NT2/D1 (cell line): ENCODE measurements at regions not wholly inside any gene's neighbourhood (a gene's known extent, or its start where the extent isn't known, plus 50 kb on each side); places are given as distances from the start of the nearest gene placed in this dataset.

Experiments used
- DNase-seq: peaks from one replicate; pipeline ENCODE4 v3.0.0-alpha.2; 2011; ENCODE audit warnings: low read depth, low spot score
- H3K27me3 ChIP-seq: 2 replicates; pipeline ENCODE4 v1.6.0; 2011; ENCODE audit warnings: mild to moderate bottlenecking; ENCODE audit not compliant: insufficient read length, insufficient read depth
- H3K36me3 ChIP-seq: 2 replicates; pipeline ENCODE4 v1.6.1; 2011; ENCODE audit warnings: mild to moderate bottlenecking, low read length, mixed read lengths; ENCODE audit not compliant: insufficient read depth, insufficient read length
- H3K4me1 ChIP-seq: 2 replicates; pipeline ENCODE4 v1.5.1; 2011; ENCODE audit not compliant: insufficient read depth, insufficient read length
- H3K4me3 ChIP-seq: 2 replicates; pipeline ENCODE4 v1.5.1; 2011; ENCODE audit warnings: low read depth; ENCODE audit not compliant: insufficient read length
- H3K9ac ChIP-seq: 2 replicates; pipeline ENCODE4 v1.6.0; 2011; ENCODE audit warnings: low read depth; ENCODE audit not compliant: insufficient read length
- H3K9me3 ChIP-seq: 2 replicates; pipeline ENCODE4 v1.5.1; 2011; ENCODE audit warnings: mild to moderate bottlenecking, low read length; ENCODE audit not compliant: insufficient read depth
- SUZ12 ChIP-seq: IDR thresholded peaks from 2 replicates; pipeline ENCODE4 v1.6.1; 2011; ENCODE audit not compliant: insufficient read length, insufficient read depth; ENCODE audit errors: extremely low read depth
- YY1 ChIP-seq: IDR thresholded peaks from 2 replicates; pipeline ENCODE4 v1.6.1; 2011; ENCODE audit not compliant: insufficient read length, insufficient read depth
- ZNF274 ChIP-seq: IDR thresholded peaks from 2 replicates; pipeline ENCODE4 v1.6.1; 2011; ENCODE audit warnings: mild to moderate bottlenecking, low read depth, low read length

DNA sequence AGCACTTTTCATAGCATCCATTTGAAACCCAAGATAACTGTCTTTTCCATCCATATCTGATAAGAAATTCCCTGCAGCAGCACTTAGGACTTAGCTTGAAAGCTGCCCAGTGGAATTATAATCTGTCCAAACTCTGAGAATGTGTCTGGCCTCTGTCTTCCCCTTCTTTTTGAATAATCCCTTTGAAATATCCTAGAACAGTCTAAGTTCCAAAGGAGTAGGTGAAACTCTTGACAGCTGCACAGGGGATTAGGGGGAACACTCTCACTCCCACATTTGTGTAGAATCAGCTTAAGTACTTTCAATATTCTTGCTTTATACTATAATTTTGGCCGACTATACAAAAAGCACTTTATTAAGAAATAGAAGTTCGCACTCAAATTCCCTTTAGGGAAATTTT lies 157.7 kb downstream of the PAPSS1 start:
- no peak for TF ChIP-seq SUZ12
- TF ChIP-seq YY1: no peak
- TF ChIP-seq ZNF274: no peak
- Histone ChIP-seq H3K9ac (no peak overlapping the region), H3K4me1 (no peaks in the 10 kb centered on the region)

DNA sequence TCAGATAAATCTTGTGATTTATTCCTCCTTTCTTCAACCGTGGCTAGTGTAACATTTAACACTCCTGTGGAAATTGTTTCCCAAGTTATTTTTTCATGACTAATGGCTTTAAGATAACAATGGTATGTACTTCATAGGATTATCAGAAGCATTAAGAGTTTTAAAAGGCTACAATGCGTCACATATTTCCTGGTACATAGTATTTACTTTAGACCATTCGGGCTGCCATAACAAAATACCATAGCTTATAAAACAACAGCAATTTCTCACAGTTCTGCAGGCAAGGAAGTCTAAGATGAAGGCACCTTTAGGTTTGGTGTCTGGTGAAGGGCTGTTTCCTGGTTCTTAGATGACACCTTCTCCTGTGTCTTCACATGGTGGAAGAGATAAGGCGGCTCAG lies 158.6 kb downstream of the PAPSS1 start:
- no peaks in the 10 kb centered on the region for H3K4me1 ChIP-seq
- no peaks in the 10 kb centered on the region for H3K36me3 ChIP-seq
- no peaks in the 10 kb centered on the region for H3K27me3 ChIP-seq
- TF ChIP-seq ZNF274: no peak
- TF ChIP-seq SUZ12: no peak
- no peak for TF ChIP-seq YY1
- no peaks in the 10 kb centered on the region for H3K9me3 ChIP-seq
- H3K9ac ChIP-seq: no peak overlapping the region
- no peak for DNase-seq
- no peak overlapping the region for H3K4me3 ChIP-seq

More for the DNA sequence above, 157.7 kb downstream of the PAPSS1 start:
- Histone ChIP-seq H3K9me3 (no peaks in the 10 kb centered on the region), H3K4me3 (no peak overlapping the region), H3K27me3 (no peaks in the 10 kb centered on the region), H3K36me3 (no peaks in the 10 kb centered on the region)
- no peak for DNase-seq

DNA sequence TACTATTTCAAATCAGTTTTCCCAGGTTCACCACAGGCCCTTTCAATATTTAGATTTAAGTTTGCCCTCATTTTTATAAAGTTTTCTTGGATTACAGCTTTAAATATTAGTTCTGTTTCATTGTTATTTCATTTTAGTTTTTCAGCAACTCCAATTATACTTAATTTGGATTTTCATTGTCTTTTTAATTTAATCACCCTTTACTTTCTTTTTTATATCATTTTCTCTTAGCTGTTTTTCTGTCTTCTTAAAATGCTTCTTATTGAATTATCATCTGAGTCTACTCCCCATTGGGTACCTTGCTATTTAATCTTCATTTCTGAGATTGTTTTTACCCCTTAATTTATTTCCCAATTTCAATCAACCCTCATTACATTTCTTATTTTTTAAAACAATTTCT lies 160.4 kb downstream of the PAPSS1 start:
- H3K4me3 ChIP-seq: no peak overlapping the region
- no peaks in the 10 kb centered on the region for H3K27me3 ChIP-seq
- no peak overlapping the region for H3K9ac ChIP-seq
- no peak for DNase-seq
- no peaks in the 10 kb centered on the region for H3K9me3 ChIP-seq
- TF ChIP-seq ZNF274 (no peak), YY1 (no peak), SUZ12 (no peak)
- H3K36me3 ChIP-seq: no peaks in the 10 kb centered on the region
- H3K4me1 ChIP-seq: no peaks in the 10 kb centered on the region

DNA sequence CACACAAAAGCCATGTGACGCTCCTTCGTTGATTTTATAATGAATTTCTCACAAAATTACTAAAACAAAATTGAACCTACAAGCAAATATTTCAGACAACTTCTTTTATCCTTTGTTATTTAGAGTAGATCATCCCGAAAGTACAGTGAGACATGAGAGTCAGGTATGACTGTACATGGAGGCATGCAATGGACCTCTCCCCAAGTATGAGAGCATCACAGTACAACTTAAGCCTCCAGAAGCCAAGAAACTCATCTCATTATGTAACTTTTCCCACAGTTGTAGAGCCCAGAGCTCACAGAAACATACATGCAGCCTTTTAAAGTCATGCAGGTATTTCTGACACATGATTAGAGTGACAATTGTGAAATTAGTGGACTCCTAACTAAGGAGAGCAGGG lies 167.7 kb downstream of the PAPSS1 start:
- H3K4me3 ChIP-seq: no peak overlapping the region
- no peak overlapping the region for H3K9ac ChIP-seq
- TF ChIP-seq SUZ12 (no peak), YY1 (no peak), ZNF274 (no peak)
- H3K9me3 ChIP-seq: 0 out of 2 replicates have a peak, but pooled peaks cover 4% of the 10 kb centered on the region
- no peak for DNase-seq
- no peaks in the 10 kb centered on the region for H3K36me3 ChIP-seq
- H3K27me3 ChIP-seq: no peaks in the 10 kb centered on the region
- H3K4me1 ChIP-seq: no peaks in the 10 kb centered on the region

DNA sequence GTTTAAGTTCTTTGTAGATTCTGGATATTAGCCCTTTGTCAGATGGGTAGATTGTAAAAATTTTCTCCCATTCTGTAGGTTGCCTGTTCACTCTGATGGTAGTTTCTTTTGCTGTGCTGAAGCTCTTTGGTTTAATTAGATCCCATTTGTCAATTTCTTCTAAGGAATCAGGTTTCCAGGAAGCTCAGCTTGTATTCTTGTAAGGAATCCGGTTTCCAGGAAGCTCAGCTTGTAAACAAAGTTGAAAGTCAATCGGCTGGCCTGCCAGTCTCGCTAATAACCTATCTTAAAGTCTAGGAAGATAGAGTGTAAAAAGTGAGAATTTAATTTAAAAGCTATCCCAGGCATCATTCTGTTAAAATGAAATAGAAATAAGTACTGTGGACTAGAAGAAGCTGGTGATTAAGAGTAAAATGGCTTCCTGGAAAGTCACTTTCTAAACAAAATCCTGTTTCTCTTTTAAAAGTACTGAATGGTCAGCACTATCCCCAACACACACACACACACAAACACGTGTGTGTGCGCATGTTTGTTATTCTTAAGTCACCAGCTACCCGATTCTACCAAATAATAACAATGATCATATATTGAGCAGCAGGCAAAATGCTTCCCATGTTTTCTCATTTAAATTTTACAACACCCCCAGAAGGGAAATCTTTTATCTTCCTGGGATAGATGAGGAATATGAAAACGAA lies 171.7 kb downstream of the PAPSS1 start:
- no peaks in the 10 kb centered on the region for H3K4me1 ChIP-seq
- no peak overlapping the region for H3K4me3 ChIP-seq
- H3K36me3 ChIP-seq: no peaks in the 10 kb centered on the region
- no peak for DNase-seq
- H3K9me3 ChIP-seq: no peaks in the 10 kb centered on the region
- H3K27me3 ChIP-seq: no peaks in the 10 kb centered on the region
- TF ChIP-seq ZNF274: no peak
- no peak for TF ChIP-seq YY1
- no peak for TF ChIP-seq SUZ12
- no peak overlapping the region for H3K9ac ChIP-seq

DNA sequence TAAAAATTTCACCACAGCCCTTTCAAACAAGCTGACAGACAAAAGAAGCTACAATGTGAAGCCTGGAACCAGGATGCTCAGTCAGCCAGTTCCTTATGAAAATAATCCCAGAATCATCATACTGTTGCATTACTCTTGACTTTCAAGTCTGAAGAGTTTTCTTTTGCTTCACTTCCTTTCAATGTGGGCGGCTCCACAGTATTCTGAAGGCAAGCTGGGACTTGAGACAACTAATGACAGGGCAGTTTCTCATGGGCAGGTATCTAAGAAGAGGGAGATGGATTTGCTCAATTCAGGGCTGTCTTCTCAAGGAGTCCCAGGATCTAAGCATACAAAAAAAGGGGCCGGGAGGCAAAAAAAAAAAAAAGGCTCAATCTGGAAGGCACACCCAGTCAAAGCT lies 173.4 kb downstream of the PAPSS1 start:
- Histone ChIP-seq H3K9me3 (no peaks in the 10 kb centered on the region), H3K36me3 (no peaks in the 10 kb centered on the region), H3K4me3 (no peak overlapping the region), H3K9ac (no peak overlapping the region), H3K4me1 (no peaks in the 10 kb centered on the region), H3K27me3 (no peaks in the 10 kb centered on the region)
- TF ChIP-seq ZNF274 (no peak), YY1 (no peak), SUZ12 (no peak)
- DNase-seq: no peak

DNA sequence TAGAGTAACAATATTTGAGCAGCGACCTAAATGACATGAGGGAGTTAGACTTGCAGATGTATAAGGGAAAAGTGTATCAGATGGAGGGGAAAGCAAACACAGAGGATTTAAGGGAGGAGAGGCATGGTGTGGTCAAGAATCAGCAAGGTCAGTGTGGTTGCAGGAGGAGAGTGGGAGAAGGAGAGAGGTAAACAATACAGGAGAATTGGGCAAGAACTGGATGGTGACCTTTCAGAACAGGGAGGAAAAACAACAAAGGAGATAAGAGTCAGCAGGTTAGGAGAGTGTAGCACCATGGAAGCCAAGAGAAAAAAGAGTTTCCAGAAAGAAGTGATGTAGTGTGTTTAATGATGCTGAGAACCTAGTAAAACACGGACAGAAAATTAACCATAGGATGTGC lies 178.5 kb downstream of the PAPSS1 start:
- TF ChIP-seq ZNF274 (no peak), SUZ12 (no peak), YY1 (no peak)
- no peaks in the 10 kb centered on the region for H3K36me3 ChIP-seq
- H3K9ac ChIP-seq: no peak overlapping the region
- no peak overlapping the region for H3K4me3 ChIP-seq
- no peaks in the 10 kb centered on the region for H3K4me1 ChIP-seq
- DNase-seq: no peak
- H3K9me3 ChIP-seq: no peaks in the 10 kb centered on the region
- H3K27me3 ChIP-seq: no peaks in the 10 kb centered on the region
